C4-2B (cell line): ENCODE measurements at regions not wholly inside any gene's neighbourhood (a gene's known extent, or its start where the extent isn't known, plus 50 kb on each side); places are given as distances from the start of the nearest gene placed in this dataset.

ENCODE experiments used
- H3K27ac ChIP-seq: fragments of 450-650 bp; 2 replicates; pipeline ENCODE4 v1.5.1; 2017
- CTCF ChIP-seq: fragments of 450-650 bp; conservative IDR thresholded peaks from 2 replicates; pipeline ENCODE4 v1.5.1; 2017; ENCODE audit warnings: mild to moderate bottlenecking
- ZFX ChIP-seq: fragments of 450-650 bp; IDR thresholded peaks from 2 replicates; pipeline ENCODE4 v1.6.1; 2017

GRCh38 chr3:193845144-193845543, 252.1 kb downstream of the OPA1 start:
- no peak for TF ChIP-seq CTCF
- TF ChIP-seq ZFX: no peak
- H3K27ac ChIP-seq: no peak overlapping the region

GRCh38 chr3:193846569-193846968, 253.6 kb downstream of the OPA1 start:
- TF ChIP-seq ZFX (no peak), CTCF (no peak)
- no peak overlapping the region for H3K27ac ChIP-seq

- no peak for TF ChIP-seq CTCF
- TF ChIP-seq ZFX: no peak
- no peak overlapping the region for H3K27ac ChIP-seq
Measured at GRCh38 chr3:193847402-193847801, 254.4 kb downstream of the OPA1 start.

- no peak overlapping the region for H3K27ac ChIP-seq
- no peak for TF ChIP-seq ZFX
- TF ChIP-seq CTCF: no peak
Measured at GRCh38 chr3:193848547-193848946, 255.5 kb downstream of the OPA1 start.

DNA sequence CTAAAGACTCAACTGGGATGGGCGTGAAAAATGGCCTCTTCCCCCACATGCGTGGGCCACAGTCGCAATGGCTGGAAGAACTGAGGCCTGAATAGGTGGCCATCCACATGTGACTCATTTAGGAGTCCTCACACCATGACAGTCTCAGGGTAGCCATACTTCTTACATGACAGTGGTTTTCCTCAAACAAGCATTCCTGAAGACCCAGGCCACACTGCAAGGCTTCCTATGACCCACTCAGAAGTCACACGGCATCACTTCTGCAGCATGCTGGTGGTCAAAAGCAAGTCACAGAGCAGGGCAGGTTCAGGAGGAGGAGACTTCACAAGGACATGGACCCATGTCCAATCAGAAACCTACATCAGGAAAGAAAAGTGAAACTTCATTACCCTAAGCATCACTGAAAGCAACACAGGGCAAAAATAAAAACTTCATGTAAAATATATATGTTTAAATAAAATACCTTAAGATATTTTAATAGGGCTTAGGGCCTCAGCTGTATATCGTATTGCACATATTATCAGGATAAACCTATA, 257.1 kb downstream of the OPA1 start:
- TF ChIP-seq ZFX (no peak), CTCF (no peak)
- H3K27ac ChIP-seq: no peak overlapping the region

- TF ChIP-seq CTCF (no peak), ZFX (no peak)
- peak overlapping the region; percentile 75 for H3K27ac ChIP-seq
Measured at GRCh38 chr3:193851428-193851847, 258.4 kb downstream of the OPA1 start.

- TF ChIP-seq CTCF: no peak
- no peak for TF ChIP-seq ZFX
- peak overlapping the region; percentile 75 for H3K27ac ChIP-seq
Measured at GRCh38 chr3:193851941-193852674, 259.1 kb downstream of the OPA1 start.
